WTC11 (cell line): ENCODE measurements at regions not wholly inside any gene's neighbourhood (a gene's known extent, or its start where the extent isn't known, plus 50 kb on each side); places are given as distances from the start of the nearest gene placed in this dataset.

ENCODE experiments used
- ATAC-seq: fragments of 200-7000 bp; cut with Tn5 transposase; 2 replicates; pipeline ENCODE4 v1.10.0; 2021; ENCODE audit warnings: mild to moderate bottlenecking, moderate library complexity
- CTCF ChIA-PET: fragments of 300-600 bp; sonication (Branson Sonifier 250); formaldehyde crosslinking; loops from one replicate; lab custom pipeline; 2021; ENCODE audit warnings: antibody characterized with exemption; lab: Charles Lee
- POLR2A ChIA-PET: fragments of 350-600 bp; sonication (Branson Sonifier 250); formaldehyde crosslinking; loops from one replicate; lab custom pipeline; 2021; ENCODE audit warnings: antibody characterized with exemption; lab: Charles Lee
- DNase-seq: peaks from one replicate; pipeline ENCODE4 v3.0.0; 2021; ENCODE audit warnings: low spot score
- H3K27ac Mint-ChIP-seq: 2 replicates; pipeline ENCODE4 v1.8.0; 2021; ENCODE audit warnings: mixed read lengths
- H3K27me3 Mint-ChIP-seq: 2 replicates; pipeline ENCODE4 v1.8.0; 2021; ENCODE audit warnings: low read depth, mild to moderate bottlenecking, moderate library complexity, mixed read lengths
- H3K36me3 Mint-ChIP-seq: 2 replicates; pipeline ENCODE4 v1.8.0; 2021; ENCODE audit warnings: mixed read lengths
- H3K4me1 Mint-ChIP-seq: 2 replicates; pipeline ENCODE4 v1.8.0; 2022; ENCODE audit warnings: mixed read lengths
- H3K4me3 Mint-ChIP-seq: 2 replicates; pipeline ENCODE4 v1.8.0; 2021; ENCODE audit warnings: mild to moderate bottlenecking, moderate library complexity, mixed read lengths
- H3K9me3 Mint-ChIP-seq: 2 replicates; pipeline ENCODE4 v1.8.0; 2021; ENCODE audit warnings: mixed read lengths
- ATF2 ChIP-seq: sonication (generic); formaldehyde crosslinking; IDR thresholded peaks from 2 replicates; pipeline ENCODE4 v1.8.1; 2022; ENCODE audit warnings: low read depth, missing genetic modification reagents, borderline replicate concordance
- ATF3 ChIP-seq: sonication (generic); formaldehyde crosslinking; conservative IDR thresholded peaks from 2 replicates; pipeline ENCODE4 v1.8.1; 2022; ENCODE audit warnings: mild to moderate bottlenecking, missing genetic modification reagents
- EMX1 ChIP-seq: fragments of 250-450 bp; sonication (Bioruptor Pico); IDR thresholded peaks from 2 replicates; pipeline ENCODE4 v1.8.0; 2021; ENCODE audit warnings: mild to moderate bottlenecking
- ESRRA ChIP-seq: sonication (generic); formaldehyde crosslinking; IDR thresholded peaks from 2 replicates; pipeline ENCODE4 v1.8.1; 2022; ENCODE audit warnings: mild to moderate bottlenecking, missing genetic modification reagents, borderline replicate concordance
- ETV6 ChIP-seq: sonication (generic); formaldehyde crosslinking; IDR thresholded peaks from 2 replicates; pipeline ENCODE4 v1.8.1; 2022; ENCODE audit warnings: mild to moderate bottlenecking, missing genetic modification reagents
- GRHL2 ChIP-seq: fragments of 250-450 bp; sonication (Bioruptor Pico); IDR thresholded peaks from 2 replicates; pipeline ENCODE4 v1.8.0; 2022; ENCODE audit warnings: mild to moderate bottlenecking, moderate library complexity; ENCODE audit not compliant: insufficient replicate concordance, severe bottlenecking
- IRF2 ChIP-seq: sonication (generic); formaldehyde crosslinking; IDR thresholded peaks from 2 replicates; pipeline ENCODE4 v1.8.0; 2022; ENCODE audit warnings: low read depth, missing genetic modification reagents, borderline replicate concordance
- MLX ChIP-seq: sonication (generic); formaldehyde crosslinking; IDR thresholded peaks from 2 replicates; pipeline ENCODE4 v1.8.1; 2023; ENCODE audit warnings: mild to moderate bottlenecking, missing genetic modification reagents, moderate library complexity
- MYBL2 ChIP-seq: sonication (generic); formaldehyde crosslinking; IDR thresholded peaks from 2 replicates; pipeline ENCODE4 v1.8.1; 2023; ENCODE audit warnings: mild to moderate bottlenecking, moderate library complexity, missing genetic modification reagents
- NR2C2 ChIP-seq: sonication (generic); formaldehyde crosslinking; IDR thresholded peaks from 2 replicates; pipeline ENCODE4 v1.8.0; 2022; ENCODE audit warnings: mild to moderate bottlenecking, missing genetic modification reagents
- SOX15 ChIP-seq: fragments of 250-450 bp; sonication (Bioruptor Pico); IDR thresholded peaks from 2 replicates; pipeline ENCODE4 v1.9.0; 2021; ENCODE audit warnings: mild to moderate bottlenecking
- ZNF416 ChIP-seq: fragments of 250-450 bp; sonication (Bioruptor Pico); IDR thresholded peaks from 2 replicates; pipeline ENCODE4 v1.9.0; 2021; ENCODE audit warnings: mild to moderate bottlenecking, inconsistent platforms
- TF ChIP-seq, protein P1 (sequence below): fragments of 200-600 bp; IDR thresholded peaks from 2 replicates; pipeline ENCODE4 v1.8.0; 2022; ENCODE audit warnings: antibody characterized with exemption
- TF ChIP-seq, protein P2 (sequence below): sonication (generic); formaldehyde crosslinking; IDR thresholded peaks from 2 replicates; pipeline ENCODE4 v1.8.1; 2023; ENCODE audit warnings: mild to moderate bottlenecking, missing genetic modification reagents
- TF ChIP-seq, protein P3 (sequence below): sonication (generic); formaldehyde crosslinking; IDR thresholded peaks from 2 replicates; pipeline ENCODE4 v1.8.1; 2023; ENCODE audit warnings: mild to moderate bottlenecking, missing genetic modification reagents
- TF ChIP-seq, protein P4 (sequence below): sonication (generic); formaldehyde crosslinking; IDR thresholded peaks from 2 replicates; pipeline ENCODE4 v1.8.0; 2022; ENCODE audit warnings: mild to moderate bottlenecking, missing genetic modification reagents
- TF ChIP-seq, protein P5 (sequence below): sonication (generic); formaldehyde crosslinking; IDR thresholded peaks from 2 replicates; pipeline ENCODE4 v1.8.1; 2022; ENCODE audit warnings: missing genetic modification reagents, borderline replicate concordance
- TF ChIP-seq, protein P6 (sequence below): fragments of 250-450 bp; sonication (Bioruptor Pico); IDR thresholded peaks from 2 replicates; pipeline ENCODE4 v1.9.0; 2021; ENCODE audit warnings: moderate library complexity, mild to moderate bottlenecking, inconsistent platforms, borderline replicate concordance

GRCh38 chr20:57037689-57038088, 228.8 kb downstream of the BMP7 start:
- Mint-ChIP-seq H3K4me3 (no peak overlapping the region), H3K4me1 (no peaks in the 10 kb centered on the region; the same call in 1 of the 2 replicates), H3K9me3 (peaks cover 8% of the 10 kb centered on the region; the same call in 1 of the 2 replicates), H3K27ac (no peak overlapping the region), H3K36me3 (no peaks in the 10 kb centered on the region), H3K27me3 (peaks cover 9% of the 10 kb centered on the region)
- no peak for TF ChIP-seq ATF2
- no peak for TF ChIP-seq ESRRA (CRISPR knock-in tag)
- TF ChIP-seq, protein P1, sequence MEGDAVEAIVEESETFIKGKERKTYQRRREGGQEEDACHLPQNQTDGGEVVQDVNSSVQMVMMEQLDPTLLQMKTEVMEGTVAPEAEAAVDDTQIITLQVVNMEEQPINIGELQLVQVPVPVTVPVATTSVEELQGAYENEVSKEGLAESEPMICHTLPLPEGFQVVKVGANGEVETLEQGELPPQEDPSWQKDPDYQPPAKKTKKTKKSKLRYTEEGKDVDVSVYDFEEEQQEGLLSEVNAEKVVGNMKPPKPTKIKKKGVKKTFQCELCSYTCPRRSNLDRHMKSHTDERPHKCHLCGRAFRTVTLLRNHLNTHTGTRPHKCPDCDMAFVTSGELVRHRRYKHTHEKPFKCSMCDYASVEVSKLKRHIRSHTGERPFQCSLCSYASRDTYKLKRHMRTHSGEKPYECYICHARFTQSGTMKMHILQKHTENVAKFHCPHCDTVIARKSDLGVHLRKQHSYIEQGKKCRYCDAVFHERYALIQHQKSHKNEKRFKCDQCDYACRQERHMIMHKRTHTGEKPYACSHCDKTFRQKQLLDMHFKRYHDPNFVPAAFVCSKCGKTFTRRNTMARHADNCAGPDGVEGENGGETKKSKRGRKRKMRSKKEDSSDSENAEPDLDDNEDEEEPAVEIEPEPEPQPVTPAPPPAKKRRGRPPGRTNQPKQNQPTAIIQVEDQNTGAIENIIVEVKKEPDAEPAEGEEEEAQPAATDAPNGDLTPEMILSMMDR: no peak
- TF ChIP-seq, protein P2, sequence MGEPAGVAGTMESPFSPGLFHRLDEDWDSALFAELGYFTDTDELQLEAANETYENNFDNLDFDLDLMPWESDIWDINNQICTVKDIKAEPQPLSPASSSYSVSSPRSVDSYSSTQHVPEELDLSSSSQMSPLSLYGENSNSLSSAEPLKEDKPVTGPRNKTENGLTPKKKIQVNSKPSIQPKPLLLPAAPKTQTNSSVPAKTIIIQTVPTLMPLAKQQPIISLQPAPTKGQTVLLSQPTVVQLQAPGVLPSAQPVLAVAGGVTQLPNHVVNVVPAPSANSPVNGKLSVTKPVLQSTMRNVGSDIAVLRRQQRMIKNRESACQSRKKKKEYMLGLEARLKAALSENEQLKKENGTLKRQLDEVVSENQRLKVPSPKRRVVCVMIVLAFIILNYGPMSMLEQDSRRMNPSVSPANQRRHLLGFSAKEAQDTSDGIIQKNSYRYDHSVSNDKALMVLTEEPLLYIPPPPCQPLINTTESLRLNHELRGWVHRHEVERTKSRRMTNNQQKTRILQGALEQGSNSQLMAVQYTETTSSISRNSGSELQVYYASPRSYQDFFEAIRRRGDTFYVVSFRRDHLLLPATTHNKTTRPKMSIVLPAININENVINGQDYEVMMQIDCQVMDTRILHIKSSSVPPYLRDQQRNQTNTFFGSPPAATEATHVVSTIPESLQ: no peak
- no peak for TF ChIP-seq ZNF416 (CRISPR knock-in tag)
- DNase-seq (no peak), ATAC-seq (no peak)
- ChIA-PET POLR2A (no interaction called here), CTCF (interaction anchor here (1.0 kb wide), 1 partner anchor 15 kb away, joined by 3 read pairs; no protein-coding TSS in a partner anchor)

GRCh38 chr20:57038608-57039440, 227.6 kb downstream of the BMP7 start:
- Mint-ChIP-seq H3K4me3 (no peak overlapping the region), H3K9me3 (peaks cover 8% of the 10 kb centered on the region; the same call in 1 of the 2 replicates), H3K4me1 (no peaks in the 10 kb centered on the region), H3K27ac (no peak overlapping the region), H3K36me3 (no peaks in the 10 kb centered on the region), H3K27me3 (peaks cover 9% of the 10 kb centered on the region)
- CTCF ChIA-PET: interaction anchor here (0.7 to 1.1 kb wide), 2 partner anchors 16 to 195 kb away, joined by 3 read pairs; no protein-coding TSS in a partner anchor
- no peak for ATAC-seq
- POLR2A ChIA-PET: no interaction called here
- DNase-seq: no peak
- TF ChIP-seq, protein P1: no peak
- no peak for TF ChIP-seq GRHL2 (CRISPR knock-in tag)
- TF ChIP-seq ATF3 (CRISPR knock-in tag): no peak
- no peak for TF ChIP-seq EMX1 (CRISPR knock-in tag)
- no peak for TF ChIP-seq IRF2 (CRISPR knock-in tag)
- TF ChIP-seq, protein P3, sequence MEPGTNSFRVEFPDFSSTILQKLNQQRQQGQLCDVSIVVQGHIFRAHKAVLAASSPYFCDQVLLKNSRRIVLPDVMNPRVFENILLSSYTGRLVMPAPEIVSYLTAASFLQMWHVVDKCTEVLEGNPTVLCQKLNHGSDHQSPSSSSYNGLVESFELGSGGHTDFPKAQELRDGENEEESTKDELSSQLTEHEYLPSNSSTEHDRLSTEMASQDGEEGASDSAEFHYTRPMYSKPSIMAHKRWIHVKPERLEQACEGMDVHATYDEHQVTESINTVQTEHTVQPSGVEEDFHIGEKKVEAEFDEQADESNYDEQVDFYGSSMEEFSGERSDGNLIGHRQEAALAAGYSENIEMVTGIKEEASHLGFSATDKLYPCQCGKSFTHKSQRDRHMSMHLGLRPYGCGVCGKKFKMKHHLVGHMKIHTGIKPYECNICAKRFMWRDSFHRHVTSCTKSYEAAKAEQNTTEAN (CRISPR knock-in tag): no peak
- TF ChIP-seq, protein P4, sequence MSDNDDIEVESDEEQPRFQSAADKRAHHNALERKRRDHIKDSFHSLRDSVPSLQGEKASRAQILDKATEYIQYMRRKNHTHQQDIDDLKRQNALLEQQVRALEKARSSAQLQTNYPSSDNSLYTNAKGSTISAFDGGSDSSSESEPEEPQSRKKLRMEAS (CRISPR knock-in tag): no peak
- TF ChIP-seq, protein P5, sequence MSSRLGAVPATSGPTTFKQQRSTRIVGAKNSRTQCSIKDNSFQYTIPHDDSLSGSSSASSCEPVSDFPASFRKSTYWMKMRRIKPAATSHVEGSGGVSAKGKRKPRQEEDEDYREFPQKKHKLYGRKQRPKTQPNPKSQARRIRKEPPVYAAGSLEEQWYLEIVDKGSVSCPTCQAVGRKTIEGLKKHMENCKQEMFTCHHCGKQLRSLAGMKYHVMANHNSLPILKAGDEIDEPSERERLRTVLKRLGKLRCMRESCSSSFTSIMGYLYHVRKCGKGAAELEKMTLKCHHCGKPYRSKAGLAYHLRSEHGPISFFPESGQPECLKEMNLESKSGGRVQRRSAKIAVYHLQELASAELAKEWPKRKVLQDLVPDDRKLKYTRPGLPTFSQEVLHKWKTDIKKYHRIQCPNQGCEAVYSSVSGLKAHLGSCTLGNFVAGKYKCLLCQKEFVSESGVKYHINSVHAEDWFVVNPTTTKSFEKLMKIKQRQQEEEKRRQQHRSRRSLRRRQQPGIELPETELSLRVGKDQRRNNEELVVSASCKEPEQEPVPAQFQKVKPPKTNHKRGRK (CRISPR knock-in tag): no peak
- TF ChIP-seq MLX (CRISPR knock-in tag): no peak
- no peak for TF ChIP-seq SOX15
- no peak for TF ChIP-seq MYBL2 (CRISPR knock-in tag)
- TF ChIP-seq NR2C2 (CRISPR knock-in tag): no peak
- TF ChIP-seq, protein P6, sequence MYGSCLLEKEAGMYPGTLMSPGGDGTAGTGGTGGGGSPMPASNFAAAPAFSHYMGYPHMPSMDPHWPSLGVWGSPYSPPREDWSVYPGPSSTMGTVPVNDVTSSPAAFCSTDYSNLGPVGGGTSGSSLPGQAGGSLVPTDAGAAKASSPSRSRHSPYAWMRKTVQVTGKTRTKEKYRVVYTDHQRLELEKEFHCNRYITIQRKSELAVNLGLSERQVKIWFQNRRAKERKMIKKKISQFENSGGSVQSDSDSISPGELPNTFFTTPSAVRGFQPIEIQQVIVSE (CRISPR knock-in tag): no peak
- TF ChIP-seq ETV6: no peak
